Activated CD8-positive, alpha-beta memory T cell treated with anti-CD3 and anti-CD28 coated beads, Interleukin-2, amount 50 U/mL, for 4 hours (primary cell): ENCODE measurements at regions not wholly inside any gene's neighbourhood (a gene's known extent, or its start where the extent isn't known, plus 50 kb on each side); places are given as distances from the start of the nearest gene placed in this dataset.

ENCODE experiments used
- DNase-seq: peaks from one replicate; pipeline ENCODE4 v3.0.0-alpha.2; 2020

DNA sequence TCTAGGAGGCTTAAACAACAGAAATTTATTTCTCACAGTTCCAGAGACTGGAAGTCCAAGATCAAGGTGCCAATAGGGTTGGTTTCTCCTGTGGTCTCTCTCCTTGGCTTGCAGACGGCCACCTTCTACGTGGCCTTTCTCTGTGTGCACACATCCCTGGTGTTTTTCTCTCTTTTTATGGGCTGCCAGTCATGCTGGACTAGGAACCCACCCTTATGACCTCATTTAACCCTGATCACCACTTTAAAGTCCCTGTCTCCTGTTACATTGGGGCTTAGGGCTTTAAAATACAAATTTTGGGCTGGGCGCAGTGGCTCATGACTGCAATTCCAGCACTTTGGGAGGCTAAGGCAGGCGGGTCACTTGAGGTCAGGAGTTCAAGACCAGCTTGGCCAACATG is 157.1 kb downstream of the TLE1 start:
- DNase-seq, result no peak

DNA sequence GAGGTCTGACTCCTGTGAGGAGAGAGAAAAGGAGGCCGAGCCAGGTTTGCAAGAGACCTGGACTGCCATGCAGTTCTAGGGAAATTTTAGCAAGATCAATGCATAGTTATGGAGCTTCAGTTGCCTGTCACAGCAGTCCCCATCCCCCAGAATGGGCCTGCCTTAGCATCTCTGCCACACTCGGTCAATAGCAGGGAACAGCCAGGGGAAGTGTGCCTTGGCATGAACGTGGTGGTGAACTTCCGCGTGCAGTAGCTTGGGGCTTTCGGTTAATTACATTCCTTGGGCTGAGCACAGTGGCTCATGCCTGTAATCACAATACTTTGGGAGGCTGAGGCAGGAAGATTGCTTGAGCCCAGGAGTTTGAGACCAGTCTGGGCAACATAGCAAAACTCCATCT is 157.8 kb downstream of the TLE1 start:
- no peak for DNase-seq

DNA sequence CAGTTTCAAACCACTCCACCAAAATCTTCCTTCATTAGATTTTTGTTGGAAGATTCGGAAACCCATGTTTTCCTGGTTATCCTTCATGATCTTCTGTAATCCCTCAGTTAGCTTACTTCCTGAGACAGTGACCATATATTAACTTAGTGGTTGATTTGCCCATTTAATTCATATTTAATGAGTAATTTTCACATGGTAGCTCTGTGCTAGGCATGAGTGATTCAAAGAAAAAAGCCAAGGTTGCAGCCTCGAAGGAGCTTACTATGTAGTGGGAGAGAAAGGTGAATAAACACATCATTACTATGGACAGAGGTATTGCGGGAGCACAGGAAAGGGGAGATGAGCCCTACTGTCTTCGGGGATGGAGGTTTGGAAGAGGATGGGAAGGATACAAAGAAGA is 158.5 kb downstream of the TLE1 start:
- no peak for DNase-seq

- no peak for DNase-seq
Observed at GRCh38 chr9:81530310-81530810, 159.0 kb downstream of the TLE1 start.

GRCh38 chr9:81529556-81530193 is 159.7 kb downstream of the TLE1 start:
- DNase-seq, result no peak

- no peak for DNase-seq
Observed at GRCh38 chr9:81526587-81526986, 162.8 kb downstream of the TLE1 start.

DNA sequence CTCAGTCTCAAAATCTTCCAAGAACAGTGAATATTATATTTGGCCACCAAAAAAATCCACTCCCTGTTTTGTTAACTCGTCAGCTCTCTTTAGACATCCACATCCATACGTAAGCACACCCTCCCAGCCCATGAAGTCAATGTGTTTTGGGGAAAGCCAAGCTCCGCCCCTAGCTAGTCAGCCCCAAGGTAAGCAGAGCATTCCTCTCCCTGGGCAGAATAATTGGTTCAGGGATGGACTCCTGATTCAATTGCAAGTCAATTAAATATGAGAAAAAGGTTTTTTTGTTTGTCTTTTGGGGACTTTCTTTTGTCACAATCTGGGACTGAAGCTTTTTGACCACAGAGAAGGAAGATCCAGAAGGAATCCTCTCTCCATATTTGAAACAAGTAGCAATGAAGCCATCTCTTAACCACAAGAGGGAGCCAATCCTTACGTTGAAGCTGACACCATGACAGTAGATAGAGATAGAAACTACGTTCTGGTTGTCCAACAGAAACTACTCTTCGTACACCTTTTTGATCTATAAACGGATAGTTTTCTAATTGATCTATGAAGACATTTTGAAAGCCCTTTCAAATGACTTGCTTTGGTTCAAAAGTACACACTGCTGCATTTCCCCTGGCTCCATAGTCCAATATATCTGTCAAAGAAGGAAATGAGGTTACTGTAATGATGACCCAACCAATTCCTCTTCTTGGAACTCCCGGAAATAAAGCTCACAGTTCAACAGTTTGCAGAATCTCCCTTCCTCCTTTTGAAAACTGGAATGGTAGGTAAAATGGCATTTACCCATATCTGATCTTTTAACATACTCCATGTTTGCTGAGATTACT is 166.4 kb downstream of the TLE1 start:
- DNase-seq, result no peak

- DNase-seq, result no peak
Observed at GRCh38 chr9:81521892-81522291, 167.5 kb downstream of the TLE1 start.

- DNase-seq, result no peak
Observed at GRCh38 chr9:81519816-81520495, 169.4 kb downstream of the TLE1 start.

- DNase-seq, result no peak
Observed at GRCh38 chr9:81517954-81518353, 171.4 kb downstream of the TLE1 start.

DNA sequence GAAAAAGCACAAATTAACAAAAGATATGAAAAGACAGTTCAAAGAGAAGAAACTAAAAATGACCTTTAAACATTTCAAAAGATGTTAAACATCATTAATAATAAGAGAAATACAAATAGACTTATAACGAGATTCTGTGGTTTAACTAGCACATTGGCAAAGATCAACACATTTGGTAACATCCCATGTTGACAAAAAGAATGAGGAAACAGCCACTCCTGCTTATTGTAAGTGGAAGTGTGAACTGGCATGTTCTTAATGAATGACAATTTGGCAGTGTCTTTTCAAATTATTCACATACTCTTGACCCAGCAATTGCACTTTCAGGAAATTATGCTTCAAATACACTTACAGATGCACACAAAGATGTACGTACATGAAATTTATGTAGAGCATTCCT is 176.3 kb downstream of the TLE1 start:
- no peak for DNase-seq

GRCh38 chr9:81512641-81513040 is 176.7 kb downstream of the TLE1 start:
- no peak for DNase-seq

DNA sequence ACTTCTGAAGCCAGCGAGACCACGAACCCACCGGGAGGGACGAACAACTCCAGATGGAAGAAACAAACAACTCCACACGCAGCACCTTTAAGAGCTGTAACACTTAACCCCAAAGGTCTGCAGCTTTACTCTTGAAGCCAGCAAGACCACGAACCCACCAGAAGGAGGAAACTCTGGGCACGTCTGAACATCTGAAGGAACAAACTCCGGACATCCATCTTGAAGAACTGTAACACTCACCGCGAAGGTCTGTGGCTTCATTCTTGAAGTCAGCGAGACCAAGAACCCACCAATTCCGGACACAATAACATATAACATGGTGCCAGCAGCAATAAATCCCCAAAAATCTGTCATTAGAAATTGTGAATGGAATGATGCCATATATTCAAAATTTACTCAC is 180.9 kb downstream of the TLE1 start:
- no peak for DNase-seq

- no peak for DNase-seq
Observed at GRCh38 chr9:81506941-81507864, 182.1 kb downstream of the TLE1 start.

DNA sequence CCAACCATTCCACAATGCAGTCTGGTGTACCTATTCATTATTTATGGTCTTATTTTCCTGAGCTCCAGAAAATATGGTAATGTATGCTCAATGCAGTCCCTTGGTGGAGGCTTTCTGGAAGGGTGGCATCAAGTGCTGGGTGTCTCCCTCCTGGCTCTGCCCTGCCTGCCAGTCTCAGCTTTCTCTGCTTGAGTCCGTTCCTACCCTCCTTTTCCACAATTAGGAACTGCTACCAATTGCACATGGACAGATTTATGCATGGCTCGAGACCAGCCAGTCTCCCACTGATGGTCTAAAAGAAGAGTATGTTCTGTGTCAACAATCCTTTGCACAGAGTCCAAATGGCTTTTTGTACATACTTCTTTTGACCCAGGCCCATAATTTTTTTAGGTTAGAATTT is 189.8 kb downstream of the TLE1 start:
- no peak for DNase-seq

DNA sequence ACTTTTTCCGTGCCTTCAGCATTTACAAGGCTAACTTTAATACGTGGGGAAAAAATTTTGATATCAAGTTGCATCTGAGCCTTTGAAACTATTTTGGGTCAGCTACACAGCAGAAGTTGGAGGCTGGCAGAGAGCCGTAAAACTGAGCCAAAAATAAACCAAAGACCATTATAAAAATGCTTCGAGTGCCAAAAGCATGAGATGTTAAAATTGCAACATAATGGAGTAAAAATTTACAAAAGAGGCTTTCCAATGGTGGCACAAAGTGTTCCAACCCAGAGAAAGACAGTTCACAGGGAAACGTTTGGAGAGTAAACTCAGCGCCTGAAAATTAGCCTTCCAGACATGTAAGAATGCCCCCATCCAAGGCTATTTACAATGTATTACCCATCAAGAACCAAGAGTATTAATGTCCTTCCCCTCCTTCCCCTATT is 190.3 kb downstream of the TLE1 start:
- DNase-seq, result no peak

DNA sequence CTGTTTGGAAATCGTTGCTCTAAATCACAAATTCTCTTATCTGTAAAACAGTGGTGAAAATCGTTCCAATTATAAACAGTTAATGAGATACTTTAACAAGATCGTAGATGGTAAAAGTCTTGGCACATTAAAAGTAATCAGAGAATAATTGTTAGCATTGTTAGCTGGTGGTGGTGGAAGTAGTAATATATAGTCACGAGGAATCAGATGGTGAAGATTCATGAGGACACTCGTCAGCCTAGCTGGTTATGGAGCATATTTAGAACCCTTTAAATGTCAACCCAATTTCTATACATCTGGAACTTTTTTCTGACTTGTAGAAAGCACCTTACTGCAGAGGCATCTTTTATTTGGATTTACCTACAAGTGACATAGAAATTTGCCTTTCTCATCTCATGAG is 190.8 kb downstream of the TLE1 start:
- DNase-seq, result no peak

- no peak for DNase-seq
Observed at GRCh38 chr9:81497091-81497490, 192.3 kb downstream of the TLE1 start.

DNA sequence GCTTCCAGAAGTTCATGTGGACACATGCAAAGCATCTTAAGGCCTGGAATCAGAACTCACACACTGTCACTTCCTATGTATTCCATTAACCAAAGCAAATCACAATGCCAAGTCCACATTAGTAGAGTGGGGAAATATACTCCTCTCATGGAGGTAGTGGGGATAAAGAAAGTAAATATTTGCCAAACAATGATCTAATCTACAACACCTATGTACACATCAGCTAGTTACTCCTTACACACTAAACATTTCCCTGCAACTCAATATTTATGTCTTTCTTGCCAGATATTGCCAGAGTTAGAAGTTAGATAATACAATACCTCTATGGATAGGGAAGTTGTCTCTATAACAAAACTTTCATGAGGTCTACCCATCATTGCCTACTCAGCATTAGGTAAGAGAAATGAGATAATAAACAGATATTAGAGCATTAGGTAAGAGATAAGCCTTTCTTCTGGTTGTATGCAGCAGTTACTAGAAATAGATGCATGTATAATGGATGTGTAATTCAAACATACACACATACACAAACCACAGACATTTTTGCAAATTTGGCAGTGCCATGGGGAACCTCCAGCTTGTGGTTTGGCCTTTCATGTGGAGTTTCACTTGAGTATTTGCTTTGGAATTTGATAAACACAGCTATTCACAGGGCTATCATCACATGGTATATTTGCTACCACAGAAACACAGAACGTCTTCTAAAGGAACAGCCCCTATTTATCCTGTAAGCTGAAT is 196.5 kb downstream of the TLE1 start:
- no peak for DNase-seq

DNA sequence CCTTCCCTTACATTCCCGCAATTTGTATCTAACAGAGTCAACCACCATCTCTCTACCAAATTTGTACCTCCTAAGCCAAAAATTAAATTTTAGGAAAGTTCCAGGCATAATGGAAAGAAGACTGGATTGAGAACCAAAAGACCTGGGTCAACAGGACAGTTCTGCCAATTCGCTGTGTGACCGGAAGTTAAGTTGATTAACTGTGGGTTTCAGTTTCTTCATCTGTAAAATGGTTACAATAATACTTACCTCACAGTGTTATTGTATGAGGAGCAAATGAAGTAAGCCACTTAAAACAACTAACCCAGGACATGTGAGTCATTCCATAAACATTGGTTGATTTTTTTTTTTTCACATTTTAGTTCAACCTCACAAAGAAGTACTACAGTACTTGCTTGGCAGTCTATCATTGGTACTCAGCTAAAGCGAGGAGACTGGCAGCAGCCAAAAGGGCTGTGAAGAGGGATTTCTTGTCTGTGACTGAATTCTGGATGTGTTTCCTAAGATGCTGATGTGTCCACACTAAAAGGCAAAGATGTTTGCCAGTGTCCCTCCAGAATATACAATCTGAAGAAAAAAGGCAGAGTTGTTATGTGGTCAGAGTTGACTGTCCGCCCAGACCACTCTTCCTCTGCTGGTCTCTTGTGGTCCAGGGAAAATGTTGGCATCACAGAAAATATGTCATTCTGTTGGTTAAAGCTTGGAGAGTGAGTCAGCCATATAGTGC is 198.6 kb downstream of the TLE1 start:
- DNase-seq, result no peak

DNA sequence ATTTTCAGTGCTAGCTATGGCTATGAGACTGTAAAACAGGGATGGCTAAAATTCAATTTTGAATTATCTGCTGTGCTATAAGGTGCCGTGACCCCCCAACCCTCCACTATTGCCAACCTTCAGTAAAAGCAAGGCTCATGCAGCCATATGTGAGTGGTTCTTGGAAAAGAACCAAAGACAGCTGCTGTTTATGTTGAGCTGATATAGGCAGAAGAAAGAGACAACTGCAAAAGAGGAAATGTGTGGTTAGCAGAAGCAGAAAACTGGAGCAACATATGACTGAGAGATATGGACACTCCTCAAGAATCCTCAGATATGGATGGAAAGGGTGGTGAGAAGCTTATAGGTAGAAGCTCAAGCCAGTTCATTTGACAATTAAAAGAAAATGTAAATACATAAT is 200.3 kb downstream of the TLE1 start:
- no peak for DNase-seq
